ENCODE measurements at regions not wholly inside any gene's neighbourhood (a gene's known extent, or its start where the extent isn't known, plus 50 kb on each side); places are given as distances from the start of the nearest gene placed in this dataset.

GRCh38 chrX:131213400-131213799 is 75.7 kb downstream of the IGSF1 start:
- Mint-ChIP-seq H3K27ac (ENCODE audit: unreplicated experiment) (no peak overlapping the region), H3K4me1 (ENCODE audit: low read depth, unreplicated experiment) (no peaks in the 10 kb centered on the region), H3K36me3 (ENCODE audit: low read depth, unreplicated experiment) (no peaks in the 10 kb centered on the region), H3K4me3 (ENCODE audit: unreplicated experiment) (no peak overlapping the region), H3K9me3 (ENCODE audit: unreplicated experiment) (no peaks in the 10 kb centered on the region), H3K27me3 (ENCODE audit: low read depth, unreplicated experiment) (peaks cover 2% of the 10 kb centered on the region)
- no peaks in the 10 kb centered on the region for H4K20me1 ChIP-seq (ENCODE audit: insufficient read depth, low read length)
- H3K9me3 ChIP-seq (ENCODE audit: insufficient read depth, low read depth, low read length), result no peaks in the 10 kb centered on the region
- no peaks in the 10 kb centered on the region for H3K79me2 ChIP-seq (ENCODE audit: insufficient read depth, low read length)
- H3K4me2 ChIP-seq (ENCODE audit: low read length), result no peak overlapping the region
- no peaks in the 10 kb centered on the region for H3K27me3 ChIP-seq (ENCODE audit: insufficient read depth, low read length)
- no peaks in the 10 kb centered on the region for H3K4me1 ChIP-seq (ENCODE audit: insufficient read depth, low read length)
- FAIRE-seq, result no peak
- H3K36me3 ChIP-seq (ENCODE audit: insufficient read depth, low read length), result no peaks in the 10 kb centered on the region
- no peak overlapping the region for H3K4me3 ChIP-seq (ENCODE audit: insufficient read depth, low read depth, low read length)
- no peak for DNase-seq (ENCODE audit: low read depth)
- H3K9ac ChIP-seq (ENCODE audit: low read length), result no peak overlapping the region
- TF ChIP-seq EZH2 (IDR thresholded peaks at IDR 0.05; ENCODE audit: insufficient read depth, low read length), result no peak
- TF ChIP-seq CTCF (IDR thresholded peaks at IDR 0.05; ENCODE audit: insufficient read depth, low read depth, low read length), result no peak
- no peak overlapping the region for H3K27ac ChIP-seq (ENCODE audit: low read depth, low read length)
- H2AFZ ChIP-seq (ENCODE audit: low read depth, low read length), result no peak overlapping the region

- no peak for TF ChIP-seq EZH2 (IDR thresholded peaks at IDR 0.05; ENCODE audit: insufficient read depth, low read length)
- no peaks in the 10 kb centered on the region for H3K36me3 Mint-ChIP-seq (ENCODE audit: low read depth, unreplicated experiment)
- no peak overlapping the region for H3K27ac Mint-ChIP-seq (ENCODE audit: unreplicated experiment)
- no peaks in the 10 kb centered on the region for H3K4me1 ChIP-seq (ENCODE audit: insufficient read depth, low read length)
- H3K4me3 Mint-ChIP-seq (ENCODE audit: unreplicated experiment), result no peak overlapping the region
- H3K9ac ChIP-seq (ENCODE audit: low read length), result no peak overlapping the region
- no peaks in the 10 kb centered on the region for H3K9me3 Mint-ChIP-seq (ENCODE audit: unreplicated experiment)
- no peaks in the 10 kb centered on the region for H3K4me1 Mint-ChIP-seq (ENCODE audit: low read depth, unreplicated experiment)
- no peak overlapping the region for H2AFZ ChIP-seq (ENCODE audit: low read depth, low read length)
- no peak overlapping the region for H3K4me2 ChIP-seq (ENCODE audit: low read length)
- FAIRE-seq (peak; percentile 34), DNase-seq (ENCODE audit: low read depth) (no peak)
- H3K79me2 ChIP-seq (ENCODE audit: insufficient read depth, low read length), result no peaks in the 10 kb centered on the region
- no peaks in the 10 kb centered on the region for H4K20me1 ChIP-seq (ENCODE audit: insufficient read depth, low read length)
- H3K27me3 ChIP-seq (ENCODE audit: insufficient read depth, low read length), result no peaks in the 10 kb centered on the region
- H3K27ac ChIP-seq (ENCODE audit: low read depth, low read length), result no peak overlapping the region
- H3K27me3 Mint-ChIP-seq (ENCODE audit: low read depth, unreplicated experiment), result no peaks in the 10 kb centered on the region
- H3K9me3 ChIP-seq (ENCODE audit: insufficient read depth, low read depth, low read length), result no peaks in the 10 kb centered on the region
- H3K36me3 ChIP-seq (ENCODE audit: insufficient read depth, low read length), result no peaks in the 10 kb centered on the region
- H3K4me3 ChIP-seq (ENCODE audit: insufficient read depth, low read depth, low read length), result no peak overlapping the region
These were observed 86.3 kb downstream of the IGSF1 start for GRCh38 chrX:131202766-131203165.

GRCh38 chrX:131201986-131202385 is 87.1 kb downstream of the IGSF1 start:
- H3K4me3 Mint-ChIP-seq (ENCODE audit: unreplicated experiment), result no peak overlapping the region

More at GRCh38 chrX:131201986-131202385, 87.1 kb downstream of the IGSF1 start:
- no peaks in the 10 kb centered on the region for H3K27me3 Mint-ChIP-seq (ENCODE audit: low read depth, unreplicated experiment)
- H2AFZ ChIP-seq (ENCODE audit: low read depth, low read length), result no peak overlapping the region
- no peak overlapping the region for H3K4me2 ChIP-seq (ENCODE audit: low read length)
- no peaks in the 10 kb centered on the region for H4K20me1 ChIP-seq (ENCODE audit: insufficient read depth, low read length)
- no peaks in the 10 kb centered on the region for H3K4me1 Mint-ChIP-seq (ENCODE audit: low read depth, unreplicated experiment)
- H3K79me2 ChIP-seq (ENCODE audit: insufficient read depth, low read length), result no peaks in the 10 kb centered on the region
- H3K27ac Mint-ChIP-seq (ENCODE audit: unreplicated experiment), result no peak overlapping the region
- no peaks in the 10 kb centered on the region for H3K4me1 ChIP-seq (ENCODE audit: insufficient read depth, low read length)
- H3K9ac ChIP-seq (ENCODE audit: low read length), result no peak overlapping the region
- no peaks in the 10 kb centered on the region for H3K27me3 ChIP-seq (ENCODE audit: insufficient read depth, low read length)
- no peak overlapping the region for H3K27ac ChIP-seq (ENCODE audit: low read depth, low read length)
- DNase-seq (ENCODE audit: low read depth) (no peak), FAIRE-seq (no peak)
- no peaks in the 10 kb centered on the region for H3K36me3 Mint-ChIP-seq (ENCODE audit: low read depth, unreplicated experiment)
- H3K9me3 ChIP-seq (ENCODE audit: insufficient read depth, low read depth, low read length), result no peaks in the 10 kb centered on the region
- H3K36me3 ChIP-seq (ENCODE audit: insufficient read depth, low read length), result no peaks in the 10 kb centered on the region
- no peak for TF ChIP-seq CTCF (IDR thresholded peaks at IDR 0.05; ENCODE audit: insufficient read depth, low read depth, low read length)
- TF ChIP-seq EZH2 (IDR thresholded peaks at IDR 0.05; ENCODE audit: insufficient read depth, low read length), result no peak
- no peak overlapping the region for H3K4me3 ChIP-seq (ENCODE audit: insufficient read depth, low read depth, low read length)
- no peaks in the 10 kb centered on the region for H3K9me3 Mint-ChIP-seq (ENCODE audit: unreplicated experiment)
